Smooth muscle cell (in vitro differentiated cells): ENCODE measurements at regions not wholly inside any gene's neighbourhood (a gene's known extent, or its start where the extent isn't known, plus 50 kb on each side); places are given as distances from the start of the nearest gene placed in this dataset.

Experiments
- DNase-seq: peaks from one replicate; lab custom pipeline; 2025; ENCODE audit not compliant: unreplicated experiment; lab: John Stamatoyannopoulos, UW
- H2AFZ ChIP-seq: fragments of 200-600 bp; sonication (generic); 2 replicates; pipeline ENCODE4 v1.6.0; 2016; ENCODE audit warnings: antibody characterized with exemption, low read depth, mild to moderate bottlenecking
- H3F3A ChIP-seq: fragments of 200-600 bp; sonication (generic); 2 replicates; pipeline ENCODE4 v1.6.0; 2017; ENCODE audit warnings: antibody characterized with exemption, low read depth
- H3K27ac ChIP-seq: fragments of 200-600 bp; sonication (generic); 2 replicates; pipeline ENCODE4 v1.5.1; 2016; ENCODE audit warnings: low read depth, mild to moderate bottlenecking
- H3K27me3 ChIP-seq: fragments of 200-600 bp; sonication (generic); 2 replicates; pipeline ENCODE4 v1.6.1; 2016; ENCODE audit warnings: low read depth, mild to moderate bottlenecking
- H3K36me3 ChIP-seq: fragments of 200-600 bp; sonication (generic); 2 replicates; pipeline ENCODE4 v1.5.1; 2016; ENCODE audit warnings: low read depth
- H3K4me1 ChIP-seq: fragments of 200-600 bp; sonication (generic); 2 replicates; pipeline ENCODE4 v1.5.1; 2016; ENCODE audit warnings: low read depth
- H3K4me2 ChIP-seq: fragments of 200-600 bp; sonication (generic); 2 replicates; pipeline ENCODE4 v1.6.0; 2016; ENCODE audit warnings: mild to moderate bottlenecking
- H3K4me3 ChIP-seq: fragments of 200-600 bp; sonication (generic); 2 replicates; pipeline ENCODE4 v1.5.1; 2016; ENCODE audit warnings: mild to moderate bottlenecking
- H3K79me2 ChIP-seq: fragments of 200-600 bp; sonication (generic); 2 replicates; pipeline ENCODE4 v1.6.0; 2016; ENCODE audit warnings: low read depth, mild to moderate bottlenecking
- H3K9ac ChIP-seq: fragments of 200-600 bp; sonication (generic); 2 replicates; pipeline ENCODE4 v1.6.0; 2016; ENCODE audit warnings: low read depth
- H3K9me3 ChIP-seq: fragments of 200-600 bp; sonication (generic); replicated peaks from 2 replicates; pipeline ENCODE4 v1.5.1; 2016; ENCODE audit warnings: low read depth
- H4K20me1 ChIP-seq: fragments of 200-600 bp; sonication (generic); 2 replicates; pipeline ENCODE4 v1.6.0; 2016; ENCODE audit warnings: low read depth
- WGBS: methylation state at CpG from one replicate; pipeline ENCODE4 v1.1.7; 2016; ENCODE audit warnings: low lambda C conversion rate; 5-methylcytosine and 5-hydroxymethylcytosine counted together
- TF ChIP-seq, protein P1 (sequence below): fragments of 200-600 bp; sonication (generic); IDR thresholded peaks from 2 replicates; pipeline ENCODE4 v1.5.1; 2017; ENCODE audit warnings: borderline replicate concordance, mild to moderate bottlenecking, antibody characterized with exemption; ENCODE audit not compliant: insufficient read depth, poor library complexity, severe bottlenecking

- Histone ChIP-seq H3K4me1 (peaks cover 17% of the 10 kb centered on the region), H2AFZ (no peak overlapping the region), H3K79me2 (no peaks in the 10 kb centered on the region), H3K27me3 (peaks cover 6% of the 10 kb centered on the region), H3K4me3 (no peak overlapping the region), H3K36me3 (no peaks in the 10 kb centered on the region), H3K27ac (peak overlapping the region; percentile 40), H3K9ac (no peak overlapping the region), H3F3A (peaks cover 8% of the 10 kb centered on the region), H3K4me2 (peak overlapping the region; percentile 34), H3K9me3 (no peaks in the 10 kb centered on the region), H4K20me1 (no peaks in the 10 kb centered on the region)
- DNase-seq = no peak
- TF ChIP-seq, protein P1, sequence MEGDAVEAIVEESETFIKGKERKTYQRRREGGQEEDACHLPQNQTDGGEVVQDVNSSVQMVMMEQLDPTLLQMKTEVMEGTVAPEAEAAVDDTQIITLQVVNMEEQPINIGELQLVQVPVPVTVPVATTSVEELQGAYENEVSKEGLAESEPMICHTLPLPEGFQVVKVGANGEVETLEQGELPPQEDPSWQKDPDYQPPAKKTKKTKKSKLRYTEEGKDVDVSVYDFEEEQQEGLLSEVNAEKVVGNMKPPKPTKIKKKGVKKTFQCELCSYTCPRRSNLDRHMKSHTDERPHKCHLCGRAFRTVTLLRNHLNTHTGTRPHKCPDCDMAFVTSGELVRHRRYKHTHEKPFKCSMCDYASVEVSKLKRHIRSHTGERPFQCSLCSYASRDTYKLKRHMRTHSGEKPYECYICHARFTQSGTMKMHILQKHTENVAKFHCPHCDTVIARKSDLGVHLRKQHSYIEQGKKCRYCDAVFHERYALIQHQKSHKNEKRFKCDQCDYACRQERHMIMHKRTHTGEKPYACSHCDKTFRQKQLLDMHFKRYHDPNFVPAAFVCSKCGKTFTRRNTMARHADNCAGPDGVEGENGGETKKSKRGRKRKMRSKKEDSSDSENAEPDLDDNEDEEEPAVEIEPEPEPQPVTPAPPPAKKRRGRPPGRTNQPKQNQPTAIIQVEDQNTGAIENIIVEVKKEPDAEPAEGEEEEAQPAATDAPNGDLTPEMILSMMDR = no peak
- WGBS = 88% methylated on average over 4 of the region's 4 CpGs
Measured at GRCh38 chr6:100176951-100177710, 183.1 kb upstream of the MCHR2 start.

DNA sequence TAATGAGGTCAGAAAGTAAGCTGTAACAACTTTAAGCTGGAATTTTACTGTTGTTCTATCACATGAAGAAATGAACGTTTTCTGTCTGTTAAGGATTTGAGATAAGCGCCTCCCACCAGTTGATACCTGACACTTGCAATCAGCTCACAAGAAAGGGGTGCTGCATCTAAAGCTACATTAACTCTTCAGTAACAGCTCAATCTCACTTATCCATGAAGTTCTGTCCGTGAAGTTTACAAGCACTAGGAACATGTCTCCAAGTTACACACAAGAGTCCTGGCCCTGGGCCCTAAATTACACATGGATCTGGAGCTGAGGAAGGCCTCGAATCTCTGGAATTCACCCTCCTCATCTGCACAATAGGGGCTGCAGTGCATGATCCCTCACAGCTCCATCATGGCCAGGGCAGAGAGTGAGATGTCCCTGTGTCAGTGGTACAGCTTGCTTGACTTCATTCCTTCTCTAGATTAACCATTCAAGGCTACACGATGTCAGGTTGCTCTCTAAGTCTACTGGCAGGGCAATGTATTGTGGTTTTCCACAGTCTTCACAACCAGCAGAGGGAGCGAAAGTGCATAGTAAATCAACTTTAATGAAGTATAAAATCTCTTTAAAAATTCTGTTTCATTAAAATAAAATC lies 182.4 kb upstream of the MCHR2 start:
- no peak for DNase-seq
- no peak overlapping the region for H3K9ac ChIP-seq
- peaks cover 8% of the 10 kb centered on the region for H3F3A ChIP-seq
- peaks cover 6% of the 10 kb centered on the region for H3K27me3 ChIP-seq
- TF ChIP-seq, protein P1 = peak; percentile 40
- 45% methylated on average over 6 of the region's 6 CpGs for WGBS
- H3K4me3 ChIP-seq = no peak overlapping the region
- peak overlapping the region; percentile 34 for H3K4me2 ChIP-seq
- peak overlapping the region; percentile 40 for H3K27ac ChIP-seq
- H3K4me1 ChIP-seq = peaks cover 18% of the 10 kb centered on the region
- no peaks in the 10 kb centered on the region for H3K36me3 ChIP-seq
- no peaks in the 10 kb centered on the region for H3K9me3 ChIP-seq
- no peak overlapping the region for H2AFZ ChIP-seq
- H4K20me1 ChIP-seq = no peaks in the 10 kb centered on the region
- no peaks in the 10 kb centered on the region for H3K79me2 ChIP-seq

- DNase-seq = no peak
- no peaks in the 10 kb centered on the region for H4K20me1 ChIP-seq
- H2AFZ ChIP-seq = no peak overlapping the region
- H3F3A ChIP-seq = peaks cover 8% of the 10 kb centered on the region
- peaks cover 6% of the 10 kb centered on the region for H3K27me3 ChIP-seq
- 53% methylated on average over 1 of the region's 1 CpG for WGBS
- no peak overlapping the region for H3K4me3 ChIP-seq
- H3K4me1 ChIP-seq = peaks cover 18% of the 10 kb centered on the region
- peak overlapping the region; percentile 40 for H3K27ac ChIP-seq
- no peaks in the 10 kb centered on the region for H3K36me3 ChIP-seq
- H3K4me2 ChIP-seq = peak overlapping the region; percentile 34
- no peaks in the 10 kb centered on the region for H3K79me2 ChIP-seq
- H3K9ac ChIP-seq = no peak overlapping the region
- no peaks in the 10 kb centered on the region for H3K9me3 ChIP-seq
- TF ChIP-seq, protein P1 = no peak
Measured at GRCh38 chr6:100175814-100176310, 181.8 kb upstream of the MCHR2 start.

DNA sequence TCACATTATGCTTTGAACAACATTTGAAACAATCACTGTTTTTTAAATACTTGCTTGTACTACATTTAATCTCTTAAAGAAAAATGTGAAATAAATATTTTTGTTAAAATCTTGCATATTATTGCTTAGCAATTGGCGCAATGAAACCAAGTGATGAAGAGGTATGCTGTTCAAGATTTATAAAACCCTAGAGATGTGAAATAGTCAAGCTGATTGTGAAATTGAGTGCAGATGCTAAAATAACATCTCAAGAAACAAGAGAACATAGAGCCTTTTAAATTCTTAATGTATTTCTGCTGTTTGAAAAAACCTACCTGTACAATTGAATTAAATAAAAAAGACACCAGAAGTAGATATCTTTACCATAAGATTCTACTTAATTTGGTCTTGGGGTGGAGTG lies 179.2 kb upstream of the MCHR2 start:
- Histone ChIP-seq H3F3A (peaks cover 8% of the 10 kb centered on the region), H3K79me2 (no peaks in the 10 kb centered on the region), H2AFZ (no peak overlapping the region), H3K27ac (no peak overlapping the region), H3K9ac (no peak overlapping the region), H4K20me1 (no peaks in the 10 kb centered on the region), H3K4me2 (no peak overlapping the region), H3K36me3 (no peaks in the 10 kb centered on the region), H3K9me3 (no peaks in the 10 kb centered on the region), H3K4me1 (peaks cover 18% of the 10 kb centered on the region), H3K27me3 (peaks cover 6% of the 10 kb centered on the region), H3K4me3 (no peak overlapping the region)
- TF ChIP-seq, protein P1 = no peak
- 90% methylated on average over 1 of the region's 1 CpG for WGBS
- DNase-seq = no peak
